ENCODE measurements at regions not wholly inside any gene's neighbourhood (a gene's known extent, or its start where the extent isn't known, plus 50 kb on each side); places are given as distances from the start of the nearest gene placed in this dataset.

GRCh38 chr5:4873652-4874051 lies 266.5 kb upstream of the ADAMTS16 start:
- no peak overlapping the region for H3K27ac Mint-ChIP-seq
- no peaks in the 10 kb centered on the region for H3K9me3 Mint-ChIP-seq
- DNase-seq (no peak), ATAC-seq (ENCODE audit: low read depth) (no peak)
- H3K4me1 Mint-ChIP-seq = no peaks in the 10 kb centered on the region
- intact Hi-C loops (cut with micrococcal nuclease) = no loop called here
- H3K27me3 Mint-ChIP-seq = no peaks in the 10 kb centered on the region
- ChIA-PET CTCF (no interaction called here), POLR2A (no interaction called here)
- no peak overlapping the region for H3K4me3 Mint-ChIP-seq
- H3K36me3 Mint-ChIP-seq (ENCODE audit: low read depth) = no peaks in the 10 kb centered on the region
- TF ChIP-seq CTCF (IDR thresholded peaks at IDR 0.05) = no peak

GRCh38 chr5:4874097-4874496 lies 266.0 kb upstream of the ADAMTS16 start:
- ChIA-PET CTCF (no interaction called here), POLR2A (no interaction called here)
- DNase-seq = no peak
- Mint-ChIP-seq H3K36me3 (ENCODE audit: low read depth) (no peaks in the 10 kb centered on the region), H3K9me3 (no peaks in the 10 kb centered on the region), H3K4me3 (no peak overlapping the region), H3K27ac (no peak overlapping the region), H3K4me1 (no peaks in the 10 kb centered on the region), H3K27me3 (no peaks in the 10 kb centered on the region)
- TF ChIP-seq CTCF (IDR thresholded peaks at IDR 0.05) = no peak
- intact Hi-C loops (cut with micrococcal nuclease) = no loop called here
- ATAC-seq (ENCODE audit: low read depth) = no peak

- Mint-ChIP-seq H3K9me3 (no peaks in the 10 kb centered on the region), H3K4me3 (no peak overlapping the region), H3K27ac (no peak overlapping the region), H3K4me1 (no peaks in the 10 kb centered on the region), H3K36me3 (ENCODE audit: low read depth) (no peaks in the 10 kb centered on the region), H3K27me3 (no peaks in the 10 kb centered on the region)
- ChIA-PET POLR2A (no interaction called here), CTCF (no interaction called here)
- intact Hi-C loops (cut with micrococcal nuclease) = no loop called here
- ATAC-seq (ENCODE audit: low read depth) (no peak), DNase-seq (no peak)
- TF ChIP-seq CTCF (IDR thresholded peaks at IDR 0.05) = no peak
Measured at GRCh38 chr5:4875942-4876341, 264.2 kb upstream of the ADAMTS16 start.

GRCh38 chr5:4876804-4877203 lies 263.3 kb upstream of the ADAMTS16 start:
- POLR2A ChIA-PET = no interaction called here
- no peaks in the 10 kb centered on the region for H3K27me3 Mint-ChIP-seq
- no peaks in the 10 kb centered on the region for H3K9me3 Mint-ChIP-seq
- intact Hi-C loops (cut with micrococcal nuclease) = no loop called here
- no peak for TF ChIP-seq CTCF (IDR thresholded peaks at IDR 0.05)
- no peaks in the 10 kb centered on the region for H3K4me1 Mint-ChIP-seq
- H3K36me3 Mint-ChIP-seq (ENCODE audit: low read depth) = no peaks in the 10 kb centered on the region
- no peak overlapping the region for H3K4me3 Mint-ChIP-seq
- no peak for DNase-seq
- ATAC-seq (ENCODE audit: low read depth) = no peak
- H3K27ac Mint-ChIP-seq = no peak overlapping the region
- CTCF ChIA-PET = no interaction called here

- Mint-ChIP-seq H3K27me3 (no peaks in the 10 kb centered on the region), H3K9me3 (no peaks in the 10 kb centered on the region), H3K36me3 (ENCODE audit: low read depth) (no peaks in the 10 kb centered on the region), H3K27ac (no peak overlapping the region), H3K4me1 (no peaks in the 10 kb centered on the region), H3K4me3 (no peak overlapping the region)
- ChIA-PET POLR2A (no interaction called here), CTCF (no interaction called here)
- no peak for DNase-seq
- no peak for ATAC-seq (ENCODE audit: low read depth)
- intact Hi-C loops (cut with micrococcal nuclease) = no loop called here
- TF ChIP-seq CTCF (IDR thresholded peaks at IDR 0.05) = no peak
Measured at GRCh38 chr5:4877579-4877978, 262.6 kb upstream of the ADAMTS16 start.

Measured in activated B cell treated with CpG ODN at 0.5 μM for 24 hours (primary cell).